Left ventricle myocardium inferior (tissue), 1 donor: ENCODE measurements at regions not wholly inside any gene's neighbourhood (a gene's known extent, or its start where the extent isn't known, plus 50 kb on each side); places are given as distances from the start of the nearest gene placed in this dataset.

Source experiments
- DNase-seq: peaks from one replicate; pipeline ENCODE4 v3.0.0-alpha.2; 2020
- H3K27ac ChIP-seq: fragments of 200-600 bp; replicated peaks from 2 replicates; pipeline ENCODE4 v1.8.0; 2021
- H3K27me3 ChIP-seq: fragments of 200-600 bp; 2 replicates; pipeline ENCODE4 v1.8.0; 2021; ENCODE audit warnings: low read depth
- H3K36me3 ChIP-seq: fragments of 200-600 bp; 2 replicates; pipeline ENCODE4 v1.8.0; 2021
- H3K4me1 ChIP-seq: fragments of 200-600 bp; 2 replicates; pipeline ENCODE4 v1.8.0; 2021
- H3K4me3 ChIP-seq: fragments of 200-600 bp; 2 replicates; pipeline ENCODE4 v1.8.0; 2021; ENCODE audit warnings: mild to moderate bottlenecking, moderate library complexity
- H3K9me3 ChIP-seq: fragments of 200-600 bp; replicated peaks from 2 replicates; pipeline ENCODE4 v1.8.0; 2021
- intact Hi-C: fragments of 100-400 bp; cut with micrococcal nuclease; formaldehyde crosslinking; loops from one replicate; pipeline ENCODE4 v1.11.0; 2022
- TF ChIP-seq, protein P1 (sequence below): fragments of 200-600 bp; IDR thresholded peaks from 2 replicates; pipeline ENCODE4 v1.8.0; 2021; ENCODE audit warnings: antibody characterized with exemption, mild to moderate bottlenecking, borderline replicate concordance
- donor health status: DM: no; HTN: yes; CAD: no; lungs with severe emphysema.

- TF ChIP-seq, protein P1, sequence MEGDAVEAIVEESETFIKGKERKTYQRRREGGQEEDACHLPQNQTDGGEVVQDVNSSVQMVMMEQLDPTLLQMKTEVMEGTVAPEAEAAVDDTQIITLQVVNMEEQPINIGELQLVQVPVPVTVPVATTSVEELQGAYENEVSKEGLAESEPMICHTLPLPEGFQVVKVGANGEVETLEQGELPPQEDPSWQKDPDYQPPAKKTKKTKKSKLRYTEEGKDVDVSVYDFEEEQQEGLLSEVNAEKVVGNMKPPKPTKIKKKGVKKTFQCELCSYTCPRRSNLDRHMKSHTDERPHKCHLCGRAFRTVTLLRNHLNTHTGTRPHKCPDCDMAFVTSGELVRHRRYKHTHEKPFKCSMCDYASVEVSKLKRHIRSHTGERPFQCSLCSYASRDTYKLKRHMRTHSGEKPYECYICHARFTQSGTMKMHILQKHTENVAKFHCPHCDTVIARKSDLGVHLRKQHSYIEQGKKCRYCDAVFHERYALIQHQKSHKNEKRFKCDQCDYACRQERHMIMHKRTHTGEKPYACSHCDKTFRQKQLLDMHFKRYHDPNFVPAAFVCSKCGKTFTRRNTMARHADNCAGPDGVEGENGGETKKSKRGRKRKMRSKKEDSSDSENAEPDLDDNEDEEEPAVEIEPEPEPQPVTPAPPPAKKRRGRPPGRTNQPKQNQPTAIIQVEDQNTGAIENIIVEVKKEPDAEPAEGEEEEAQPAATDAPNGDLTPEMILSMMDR, result no peak
- DNase-seq, result no peak
- Histone ChIP-seq H3K27me3 (no peaks in the 10 kb centered on the region), H3K9me3 (no peaks in the 10 kb centered on the region), H3K36me3 (no peaks in the 10 kb centered on the region), H3K4me3 (no peak overlapping the region), H3K27ac (peak overlapping the region; percentile 52), H3K4me1 (no peaks in the 10 kb centered on the region)
- intact Hi-C loops, result no loop called here
Measured at GRCh38 chr1:93779540-93780165, 98.0 kb upstream of the BCAR3 start.

- no peaks in the 10 kb centered on the region for H3K9me3 ChIP-seq
- intact Hi-C loops, result no loop called here
- TF ChIP-seq, protein P1, result no peak
- H3K27me3 ChIP-seq, result no peaks in the 10 kb centered on the region
- H3K4me3 ChIP-seq, result no peak overlapping the region
- H3K36me3 ChIP-seq, result no peaks in the 10 kb centered on the region
- H3K27ac ChIP-seq, result no peak overlapping the region
- no peaks in the 10 kb centered on the region for H3K4me1 ChIP-seq
- DNase-seq, result no peak
Measured at GRCh38 chr1:93778457-93778856, 96.8 kb upstream of the BCAR3 start.

GRCh38 chr1:93777255-93777654, 95.6 kb upstream of the BCAR3 start:
- Histone ChIP-seq H3K4me3 (no peak overlapping the region), H3K27me3 (no peaks in the 10 kb centered on the region), H3K36me3 (no peaks in the 10 kb centered on the region), H3K27ac (no peak overlapping the region), H3K9me3 (no peaks in the 10 kb centered on the region), H3K4me1 (peaks cover 1% of the 10 kb centered on the region)
- TF ChIP-seq, protein P1, result no peak
- intact Hi-C loops, result no loop called here
- DNase-seq, result no peak

DNA sequence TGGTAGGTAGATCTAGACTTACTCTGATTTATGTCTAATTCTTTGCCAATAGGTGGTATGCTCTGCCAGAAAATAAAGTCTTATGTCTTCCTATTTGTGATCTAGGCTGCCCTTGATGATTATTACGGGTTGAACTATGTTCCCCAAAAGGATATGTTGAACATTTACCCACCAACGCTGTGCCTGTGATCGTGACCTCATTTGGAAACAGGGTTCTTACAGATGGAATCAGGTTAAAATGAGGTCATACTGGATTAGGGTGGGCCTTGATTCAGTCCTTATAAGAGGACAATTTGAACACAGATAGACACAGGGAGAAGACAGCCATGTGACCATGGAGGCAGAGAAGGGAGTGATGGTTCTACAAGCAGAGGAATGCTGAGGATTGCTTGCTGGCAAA, 95.1 kb upstream of the BCAR3 start:
- TF ChIP-seq, protein P1, result no peak

GRCh38 chr1:93775224-93775623, 93.6 kb upstream of the BCAR3 start:
- intact Hi-C loops, result no loop called here

More for the DNA sequence above, 95.1 kb upstream of the BCAR3 start:
- Histone ChIP-seq H3K9me3 (no peaks in the 10 kb centered on the region), H3K27ac (no peak overlapping the region), H3K36me3 (no peaks in the 10 kb centered on the region), H3K27me3 (no peaks in the 10 kb centered on the region), H3K4me1 (peaks cover 7% of the 10 kb centered on the region), H3K4me3 (no peak overlapping the region)
- no peak for DNase-seq
- intact Hi-C loops, result no loop called here

More at GRCh38 chr1:93775224-93775623, 93.6 kb upstream of the BCAR3 start:
- Histone ChIP-seq H3K4me1 (peaks cover 12% of the 10 kb centered on the region), H3K27me3 (no peaks in the 10 kb centered on the region), H3K36me3 (no peaks in the 10 kb centered on the region), H3K27ac (no peak overlapping the region), H3K4me3 (no peak overlapping the region), H3K9me3 (no peaks in the 10 kb centered on the region)
- no peak for DNase-seq
- TF ChIP-seq, protein P1, result no peak
